ENCODE measurements at regions not wholly inside any gene's neighbourhood (a gene's known extent, or its start where the extent isn't known, plus 50 kb on each side); places are given as distances from the start of the nearest gene placed in this dataset.
"Not testable (repeated sequence)": the region's sequence is repeated elsewhere in the genome, so short reads cannot be mapped to it uniquely, and the experiment has no call there.

DNA sequence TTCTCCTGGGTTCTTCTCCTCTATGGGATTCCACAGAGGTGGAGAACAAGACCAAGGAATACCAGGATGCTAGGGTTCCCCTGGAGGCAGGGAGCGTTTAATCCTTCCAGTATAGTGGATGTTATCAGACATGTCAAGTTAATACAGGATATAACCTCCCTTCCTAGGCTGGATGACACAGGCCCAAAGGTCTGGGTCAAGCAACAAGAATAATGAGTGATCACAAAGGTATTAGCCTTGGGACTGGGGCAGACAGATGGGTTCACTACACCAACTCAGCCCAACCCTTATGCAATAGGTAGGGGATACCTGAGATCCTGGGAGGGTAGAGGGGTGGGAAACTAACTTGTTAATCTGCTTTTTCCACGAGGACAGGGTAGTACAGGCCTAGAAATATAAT, 690.3 kb downstream of the HTR1B start:
- TF ChIP-seq, protein P1, sequence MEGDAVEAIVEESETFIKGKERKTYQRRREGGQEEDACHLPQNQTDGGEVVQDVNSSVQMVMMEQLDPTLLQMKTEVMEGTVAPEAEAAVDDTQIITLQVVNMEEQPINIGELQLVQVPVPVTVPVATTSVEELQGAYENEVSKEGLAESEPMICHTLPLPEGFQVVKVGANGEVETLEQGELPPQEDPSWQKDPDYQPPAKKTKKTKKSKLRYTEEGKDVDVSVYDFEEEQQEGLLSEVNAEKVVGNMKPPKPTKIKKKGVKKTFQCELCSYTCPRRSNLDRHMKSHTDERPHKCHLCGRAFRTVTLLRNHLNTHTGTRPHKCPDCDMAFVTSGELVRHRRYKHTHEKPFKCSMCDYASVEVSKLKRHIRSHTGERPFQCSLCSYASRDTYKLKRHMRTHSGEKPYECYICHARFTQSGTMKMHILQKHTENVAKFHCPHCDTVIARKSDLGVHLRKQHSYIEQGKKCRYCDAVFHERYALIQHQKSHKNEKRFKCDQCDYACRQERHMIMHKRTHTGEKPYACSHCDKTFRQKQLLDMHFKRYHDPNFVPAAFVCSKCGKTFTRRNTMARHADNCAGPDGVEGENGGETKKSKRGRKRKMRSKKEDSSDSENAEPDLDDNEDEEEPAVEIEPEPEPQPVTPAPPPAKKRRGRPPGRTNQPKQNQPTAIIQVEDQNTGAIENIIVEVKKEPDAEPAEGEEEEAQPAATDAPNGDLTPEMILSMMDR (conservative IDR thresholded peaks at IDR 0.05; ENCODE audit: low read depth) = no peak
- POLR2A ChIA-PET (ENCODE audit: low non-redundant PET) = no interaction called here
- no peak overlapping the region for H3K27ac ChIP-seq
- DNase-seq (ENCODE audit: low spot score) = peak; percentile 4
- CTCF ChIA-PET = no interaction called here

DNA sequence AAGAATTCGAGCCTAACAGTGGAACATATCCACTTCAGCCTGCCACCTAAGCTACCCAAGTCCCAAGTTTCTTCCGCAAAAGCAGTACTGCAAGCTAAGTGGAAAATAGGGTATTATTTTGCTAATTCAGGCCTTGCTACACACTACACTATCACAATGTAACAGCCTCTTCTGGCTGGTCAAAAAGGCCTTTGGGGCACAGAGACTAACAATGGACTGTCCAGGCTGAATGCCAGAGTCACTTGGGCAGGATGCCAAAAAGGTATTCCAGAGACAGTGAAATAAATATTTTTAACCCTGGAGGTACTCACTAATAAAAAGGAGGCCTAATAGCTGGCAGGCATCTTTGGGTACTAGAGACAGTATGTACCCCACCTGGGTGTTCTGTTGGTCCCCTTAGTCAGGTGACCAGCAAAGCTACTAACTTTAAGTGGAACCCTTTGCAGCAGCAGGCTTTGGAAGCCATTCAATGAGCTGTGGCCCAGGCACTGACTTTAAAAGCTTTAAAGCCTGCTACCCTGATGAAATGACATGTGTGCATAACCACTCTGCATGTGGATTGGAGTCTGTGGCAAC, 692.1 kb downstream of the HTR1B start:
- no peak for DNase-seq (ENCODE audit: low spot score)
- no peak overlapping the region for H3K27ac ChIP-seq
- TF ChIP-seq, protein P1 (conservative IDR thresholded peaks at IDR 0.05; ENCODE audit: low read depth) = no peak
- ChIA-PET CTCF (no interaction called here), POLR2A (ENCODE audit: low non-redundant PET) (no interaction called here)

DNA sequence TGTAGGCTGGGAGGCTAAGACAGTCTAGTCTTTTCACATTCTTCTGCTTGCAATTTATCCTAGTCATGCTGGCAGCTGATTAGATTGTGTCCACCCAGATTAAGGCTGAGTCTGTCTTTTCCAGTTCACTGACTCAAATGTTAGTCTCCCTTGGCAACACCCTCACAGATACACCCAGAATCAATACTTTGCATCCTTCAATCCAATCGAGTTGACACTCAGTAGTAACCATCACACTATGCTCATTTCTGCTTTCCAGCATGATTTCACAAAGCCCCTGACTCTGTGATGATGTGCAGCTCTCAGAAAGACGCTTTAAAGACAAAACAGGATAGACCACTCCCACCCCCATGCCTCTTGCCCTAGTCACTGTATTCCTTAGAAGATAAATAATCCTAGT, 693.0 kb downstream of the HTR1B start:
- DNase-seq (ENCODE audit: low spot score) = no peak
- TF ChIP-seq, protein P1 (conservative IDR thresholded peaks at IDR 0.05; ENCODE audit: low read depth) = no peak
- CTCF ChIA-PET = no interaction called here
- H3K27ac ChIP-seq = no peak overlapping the region
- POLR2A ChIA-PET (ENCODE audit: low non-redundant PET) = no interaction called here

DNA sequence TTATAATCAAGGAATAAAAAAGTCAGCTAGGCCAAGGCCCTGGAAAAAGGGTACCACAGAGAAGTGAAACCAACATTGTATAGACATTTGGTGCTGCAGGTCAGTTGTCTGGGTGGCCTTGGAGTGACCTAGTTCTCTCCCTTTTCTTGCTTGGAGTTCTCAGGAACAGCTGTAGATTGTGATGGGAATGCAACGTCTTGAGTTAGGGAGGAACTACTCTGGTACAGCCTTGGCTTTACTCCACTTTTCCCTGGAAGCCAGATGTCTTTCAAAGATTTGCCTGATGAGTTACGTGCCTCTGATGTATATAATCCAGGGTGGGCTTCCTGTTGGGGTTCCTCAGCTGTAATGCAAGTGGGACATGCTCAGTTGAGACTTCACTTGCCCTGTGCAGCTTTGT, 694.7 kb downstream of the HTR1B start:
- DNase-seq (ENCODE audit: low spot score) = no peak
- TF ChIP-seq, protein P1 (conservative IDR thresholded peaks at IDR 0.05; ENCODE audit: low read depth) = no peak
- POLR2A ChIA-PET (ENCODE audit: low non-redundant PET) = no interaction called here
- CTCF ChIA-PET = interaction anchor here (0.5 to 1.0 kb wide), 4 partner anchors 93 to 875 kb away, joined by 3 read pairs; no protein-coding TSS in a partner anchor
- no peak overlapping the region for H3K27ac ChIP-seq

DNA sequence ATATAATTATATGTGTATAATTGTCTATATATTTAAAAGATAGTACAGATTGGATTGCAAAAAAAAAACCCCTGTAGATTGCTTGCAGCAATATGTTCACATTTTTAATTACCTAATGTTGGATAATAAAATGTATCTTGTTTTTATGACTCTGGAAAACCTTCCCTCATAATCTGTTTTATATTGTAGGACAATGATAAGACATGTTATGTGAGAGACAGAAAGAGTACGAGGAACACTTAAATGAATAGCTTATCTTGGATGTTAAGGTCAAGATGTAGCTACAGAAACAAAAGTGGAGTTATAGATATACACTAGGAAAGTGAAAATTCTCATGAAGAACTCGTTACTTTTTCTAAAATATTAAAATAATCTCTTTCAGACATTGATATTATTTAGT, 691.6 kb upstream of the IMPG1 start:
- no peak overlapping the region for H3K27ac ChIP-seq
- ChIA-PET CTCF (no interaction called here), POLR2A (ENCODE audit: low non-redundant PET) (no interaction called here)
- DNase-seq (ENCODE audit: low spot score) = no peak
- TF ChIP-seq, protein P1 (conservative IDR thresholded peaks at IDR 0.05; ENCODE audit: low read depth) = no peak

DNA sequence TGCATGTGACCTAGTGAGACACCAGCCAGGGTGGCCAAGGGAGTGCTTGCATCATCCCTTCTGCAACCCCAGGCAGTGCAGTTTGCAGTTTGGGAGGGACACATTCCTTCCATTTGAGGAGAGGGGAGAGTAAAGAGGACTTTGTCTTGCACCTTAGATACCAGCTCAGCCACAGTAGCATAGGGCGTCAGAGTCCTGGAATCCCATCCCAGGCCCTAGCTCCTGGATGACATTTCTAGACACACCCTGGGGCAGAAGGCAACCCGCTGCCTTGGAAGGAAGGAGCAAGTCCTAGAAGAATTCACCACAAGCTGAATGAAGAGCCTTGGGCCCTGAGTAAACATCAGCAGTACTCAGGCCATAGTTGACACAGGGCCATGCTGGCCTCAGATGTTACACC, 680.4 kb upstream of the IMPG1 start:
- TF ChIP-seq, protein P1 (conservative IDR thresholded peaks at IDR 0.05; ENCODE audit: low read depth) = no peak
- DNase-seq (ENCODE audit: low spot score) = no peak
- POLR2A ChIA-PET (ENCODE audit: low non-redundant PET) = no interaction called here
- CTCF ChIA-PET = no interaction called here
- no peak overlapping the region for H3K27ac ChIP-seq

DNA sequence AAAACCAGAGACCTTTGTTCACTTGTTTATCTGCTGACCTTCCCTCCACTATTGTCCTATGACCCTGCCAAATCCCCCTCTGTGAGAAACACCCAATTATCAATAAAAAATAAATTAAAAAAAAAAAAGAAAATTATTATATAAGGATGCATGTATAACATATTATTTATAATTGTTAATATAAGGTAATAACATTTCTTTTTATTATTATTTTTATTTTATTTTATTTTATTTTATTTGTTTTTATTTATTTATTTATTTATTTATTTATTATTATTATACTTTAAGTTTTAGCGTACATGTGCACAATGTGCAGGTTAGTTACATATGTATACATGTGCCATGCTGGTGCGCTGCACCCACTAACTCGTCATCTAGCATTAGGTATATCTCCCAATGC, 672.9 kb upstream of the IMPG1 start:
- CTCF ChIA-PET; POLR2A ChIA-PET (ENCODE audit: low non-redundant PET); H3K27ac ChIP-seq; DNase-seq (ENCODE audit: low spot score): not testable (repeated sequence)

DNA sequence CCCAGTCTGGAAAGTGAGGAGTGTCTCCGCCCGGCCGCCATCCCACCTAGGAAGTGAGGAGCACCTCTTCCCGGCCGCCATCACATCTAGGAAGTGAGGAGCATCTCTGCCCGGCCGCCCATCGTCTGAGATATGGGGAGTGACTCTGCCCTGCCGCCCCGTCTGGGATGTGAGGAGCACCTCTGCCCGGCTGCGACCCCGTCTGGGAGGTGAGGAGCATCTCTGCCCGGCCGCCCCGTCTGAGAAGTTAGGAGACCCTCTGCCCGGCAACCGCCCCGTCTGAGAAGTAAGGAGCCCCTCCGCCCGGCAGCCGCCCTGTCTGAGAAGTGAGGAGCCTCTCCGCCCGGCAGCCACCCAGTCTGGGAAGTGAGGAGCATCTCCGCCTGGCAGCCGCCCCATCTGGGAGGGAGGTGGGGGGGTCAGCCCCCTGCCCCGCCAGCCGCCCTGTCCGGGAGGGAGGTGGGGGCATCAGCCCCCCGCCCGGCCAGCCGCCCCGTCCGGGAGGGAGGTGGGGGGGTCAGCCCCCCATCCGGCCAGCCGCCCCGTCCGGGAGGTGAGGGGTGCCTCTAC, 671.8 kb upstream of the IMPG1 start:
- DNase-seq (ENCODE audit: low spot score); H3K27ac ChIP-seq; CTCF ChIA-PET; POLR2A ChIA-PET (ENCODE audit: low non-redundant PET): not testable (repeated sequence)
